ENCODE measurements at regions not wholly inside any gene's neighbourhood (a gene's known extent, or its start where the extent isn't known, plus 50 kb on each side); places are given as distances from the start of the nearest gene placed in this dataset.

DNA sequence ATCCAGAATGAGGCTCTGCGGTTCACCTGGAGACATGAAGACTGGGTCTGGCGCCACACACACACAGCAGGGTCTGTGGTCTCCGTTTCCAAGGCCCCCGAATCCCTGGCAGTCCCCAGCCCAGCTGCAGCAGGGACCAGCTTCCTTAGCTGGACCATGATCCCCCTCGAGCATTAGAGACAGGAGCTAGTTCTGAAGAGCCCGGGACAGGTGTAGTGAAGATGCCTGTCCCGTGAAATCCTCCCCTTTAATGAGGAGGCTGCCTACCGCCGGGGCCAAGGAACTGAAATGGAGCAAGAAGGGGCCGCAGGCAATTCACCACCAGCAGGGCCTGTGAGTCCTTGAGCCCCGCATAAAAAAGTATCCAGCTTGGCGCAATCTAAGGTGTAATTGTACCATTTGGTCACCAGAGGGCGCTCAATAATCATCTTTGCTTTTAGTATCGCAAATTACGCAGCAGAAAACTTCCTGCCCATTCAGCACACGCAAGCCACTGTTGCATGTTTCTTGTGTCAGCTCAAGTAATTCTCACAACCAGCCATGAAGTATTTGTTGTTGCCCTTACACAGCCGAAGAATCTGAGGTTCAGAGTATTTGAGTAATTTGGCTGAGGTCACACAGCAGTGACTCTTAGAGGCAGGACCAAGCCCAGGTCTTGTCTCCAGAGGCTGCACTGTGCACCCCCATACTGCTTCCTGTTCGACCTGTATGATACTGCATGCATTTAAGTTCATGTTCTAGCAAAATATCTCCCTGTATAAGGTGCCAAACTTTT is 54.3 kb upstream of the PPP2R5C start:
- peak; percentile 82 for DNase-seq

DNA sequence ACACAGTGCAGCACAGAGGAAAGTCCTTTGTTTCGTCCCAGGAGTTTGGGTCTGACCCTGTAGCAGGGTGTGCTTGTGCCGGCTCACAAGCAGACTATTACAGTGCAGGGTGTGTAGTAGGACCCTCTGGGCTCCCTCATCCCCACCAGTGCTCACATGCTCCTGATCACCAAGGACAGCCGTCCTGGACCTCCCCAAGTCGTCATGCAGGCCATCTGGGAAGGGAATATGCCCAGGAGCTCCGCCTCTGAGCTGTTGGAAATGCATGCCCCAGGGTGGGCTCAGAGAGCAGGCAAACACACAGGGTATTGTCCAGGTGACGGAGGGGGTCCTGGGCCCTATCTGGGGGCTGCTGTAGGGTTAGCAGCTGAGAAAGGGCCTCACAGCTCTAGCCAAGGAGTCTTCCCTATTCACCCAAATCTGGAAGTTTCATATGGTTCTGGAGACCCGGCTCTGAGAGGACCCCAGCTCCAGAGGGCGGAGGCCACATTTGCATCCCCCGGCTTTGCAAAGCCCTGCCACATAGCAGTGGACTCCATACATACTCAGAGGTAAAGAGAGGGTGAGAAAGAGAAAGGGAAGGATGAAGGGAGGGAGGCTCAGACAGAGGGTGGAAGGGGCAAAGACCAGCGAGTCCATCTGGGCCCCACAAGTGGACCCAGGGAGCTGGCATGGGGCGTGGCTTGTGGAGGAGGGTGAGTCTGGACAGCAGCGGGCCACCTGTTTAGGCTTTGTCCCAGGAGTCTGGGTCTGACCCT is 53.5 kb upstream of the PPP2R5C start:
- no peak for DNase-seq

GRCh38 chr14:101708853-101709532 is 52.5 kb upstream of the PPP2R5C start:
- no peak for DNase-seq

GRCh38 chr14:101709533-101709881 is 52.0 kb upstream of the PPP2R5C start:
- no peak for DNase-seq

- DNase-seq, result no peak
Measured at GRCh38 chr14:101709962-101710931, 51.3 kb upstream of the PPP2R5C start.

DNA sequence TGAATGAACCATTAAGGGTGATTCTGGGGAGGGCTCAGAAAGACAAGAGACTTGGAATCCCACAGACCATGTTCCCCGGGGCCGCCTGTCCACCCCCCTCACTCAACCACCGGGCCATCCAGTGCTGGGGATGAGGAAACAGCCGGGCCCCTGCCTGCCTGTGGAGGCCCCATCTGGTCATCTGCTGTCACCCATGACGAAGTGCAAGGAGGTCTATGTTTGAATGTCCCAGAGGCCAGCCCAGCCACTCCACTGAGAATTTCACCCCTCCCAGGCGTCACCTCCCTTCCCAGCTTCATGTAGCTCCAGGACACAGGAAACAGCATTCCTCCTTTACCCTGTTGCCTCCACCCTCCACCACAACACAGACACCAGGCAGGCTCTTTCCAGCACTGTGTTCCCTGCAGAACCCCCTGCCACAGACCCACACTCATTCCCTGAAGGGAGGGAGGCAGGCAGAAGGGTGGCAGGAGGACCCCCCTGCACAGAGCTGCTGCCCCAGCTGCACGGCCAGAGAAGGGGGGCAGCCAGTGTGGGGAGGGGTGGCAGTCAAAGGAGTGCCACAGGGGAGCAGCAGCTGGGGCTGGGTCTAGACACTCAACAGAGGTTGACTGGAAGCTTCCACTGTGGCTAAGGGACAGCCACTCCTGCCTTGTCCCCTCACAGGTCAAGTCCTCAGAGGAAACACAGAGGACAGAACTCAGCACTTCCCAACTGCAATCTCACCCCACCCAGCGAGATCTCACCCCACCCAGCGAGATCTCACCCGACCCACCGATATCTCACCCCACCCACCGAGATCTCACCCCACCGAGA is 50.3 kb upstream of the PPP2R5C start:
- no peak for DNase-seq

Measured in EL (cell line).